Left kidney (tissue), 1 donor: ENCODE measurements at regions not wholly inside any gene's neighbourhood (a gene's known extent, or its start where the extent isn't known, plus 50 kb on each side); places are given as distances from the start of the nearest gene placed in this dataset.

ENCODE experiments used
- DNase-seq: peaks from one replicate; pipeline ENCODE4 v3.0.0-alpha.2; 2013

DNA sequence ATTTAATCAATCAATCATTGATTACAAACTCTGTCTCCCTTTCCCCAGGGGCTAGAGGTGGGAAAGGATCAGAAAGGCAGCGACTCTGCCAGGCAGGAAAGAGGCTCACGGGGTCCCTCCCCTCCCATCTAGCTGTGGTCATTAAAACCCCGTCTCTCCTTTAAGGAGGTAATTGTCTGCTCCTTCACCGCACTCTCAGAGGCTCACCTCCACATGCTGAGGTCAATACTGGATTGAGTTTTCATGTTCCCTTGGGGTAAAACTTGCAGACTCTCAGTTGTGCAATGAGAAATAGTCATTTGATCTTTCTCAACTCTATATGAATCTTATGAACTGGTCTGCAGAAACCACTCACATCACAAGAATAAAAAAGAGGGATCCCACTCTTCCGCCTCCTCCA, 368.8 kb downstream of the ADRA2A start:
- DNase-seq = no peak

- DNase-seq = no peak
Measured at GRCh38 chr10:111446966-111447365, 370.1 kb downstream of the ADRA2A start.

- no peak for DNase-seq
Measured at GRCh38 chr10:111452153-111452552, 375.3 kb downstream of the ADRA2A start.

DNA sequence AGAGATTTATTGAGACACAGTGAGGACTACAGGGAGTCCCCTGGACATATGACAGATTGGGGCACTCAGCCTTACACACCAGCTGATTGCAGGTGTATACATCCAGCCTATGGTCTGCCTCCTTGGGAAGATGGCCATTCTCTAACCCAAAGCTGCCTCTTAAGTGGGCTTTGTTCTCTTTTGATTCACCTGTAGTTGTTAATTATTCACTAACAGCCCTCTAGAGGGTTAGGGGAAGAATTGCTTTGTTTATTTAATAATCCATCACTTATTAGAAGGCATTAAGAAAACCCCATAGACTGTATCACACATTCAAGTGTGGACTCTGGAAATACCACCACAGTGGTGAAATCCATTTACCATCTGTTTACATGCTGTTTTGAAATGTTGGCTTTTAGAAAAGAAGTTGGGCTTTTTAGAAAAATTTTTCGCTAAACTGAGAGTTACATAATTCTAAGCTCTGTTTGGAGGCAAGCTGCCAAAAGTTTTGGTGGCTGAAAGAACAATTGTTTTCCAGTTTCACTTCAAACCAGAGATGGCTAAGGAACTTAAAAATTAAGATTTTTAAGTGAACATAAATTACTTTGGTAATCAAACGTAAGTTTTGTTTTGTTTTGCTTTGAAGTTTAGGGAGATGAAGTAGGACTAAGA, 379.1 kb downstream of the ADRA2A start:
- DNase-seq = no peak

- DNase-seq = no peak
Measured at GRCh38 chr10:111458256-111458655, 381.4 kb downstream of the ADRA2A start.

DNA sequence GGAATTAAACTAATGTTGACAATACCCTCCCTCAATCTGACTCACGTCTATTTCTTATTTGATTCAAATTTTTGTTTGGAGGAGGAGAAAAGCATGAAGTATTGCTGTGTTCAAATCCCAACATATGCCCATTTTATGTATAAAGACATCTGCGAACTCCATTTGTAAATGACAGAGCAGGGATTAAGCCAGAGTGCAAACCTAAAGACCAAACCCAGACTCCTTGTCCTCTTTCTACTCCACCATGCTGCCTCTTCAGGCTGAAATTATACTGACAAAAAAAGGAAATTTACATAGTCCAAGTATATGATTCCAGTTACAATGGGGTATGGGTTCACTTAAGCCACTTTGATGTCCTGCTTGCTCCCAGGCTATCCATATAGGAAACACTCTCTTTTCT, 383.1 kb downstream of the ADRA2A start:
- DNase-seq = no peak

DNA sequence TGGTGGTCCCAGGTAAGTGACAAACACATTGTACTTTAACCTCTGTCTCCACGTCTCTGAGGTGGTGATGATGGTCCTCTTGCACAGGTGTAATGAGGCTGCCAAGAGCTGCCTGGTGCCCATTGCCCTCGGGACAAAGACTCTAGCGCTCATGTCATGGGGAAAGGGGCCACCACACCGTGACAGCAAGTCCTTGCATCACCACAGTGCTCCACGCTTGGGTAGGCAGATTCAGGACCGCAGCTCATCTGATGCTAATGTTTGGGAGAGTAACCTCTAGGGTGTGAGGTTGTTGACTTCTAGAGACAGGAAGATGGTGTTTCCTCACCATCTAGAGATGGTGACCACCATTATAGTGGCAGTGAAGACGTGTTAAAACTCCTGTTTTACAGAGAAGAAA, 395.6 kb downstream of the ADRA2A start:
- DNase-seq = no peak

DNA sequence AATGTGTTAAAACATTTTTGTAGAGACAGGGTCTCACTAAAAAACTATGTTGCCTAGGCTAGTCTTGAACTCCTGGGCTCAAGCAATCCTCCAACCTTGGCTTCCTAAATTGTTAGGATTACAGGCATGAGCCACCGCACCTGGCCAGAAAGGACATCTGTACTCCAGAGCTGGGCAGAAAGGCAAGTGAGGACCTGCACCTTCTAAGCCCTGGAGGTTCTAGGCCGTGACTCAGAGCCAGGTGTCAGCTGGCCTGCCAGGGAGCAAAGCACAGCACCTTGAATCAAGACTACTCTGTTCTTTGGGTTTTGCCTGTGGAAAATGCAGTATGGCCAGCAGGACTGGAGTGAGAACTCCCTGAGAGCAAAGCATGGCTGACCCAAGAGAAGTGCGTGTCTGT, 396.5 kb downstream of the ADRA2A start:
- DNase-seq = no peak

DNA sequence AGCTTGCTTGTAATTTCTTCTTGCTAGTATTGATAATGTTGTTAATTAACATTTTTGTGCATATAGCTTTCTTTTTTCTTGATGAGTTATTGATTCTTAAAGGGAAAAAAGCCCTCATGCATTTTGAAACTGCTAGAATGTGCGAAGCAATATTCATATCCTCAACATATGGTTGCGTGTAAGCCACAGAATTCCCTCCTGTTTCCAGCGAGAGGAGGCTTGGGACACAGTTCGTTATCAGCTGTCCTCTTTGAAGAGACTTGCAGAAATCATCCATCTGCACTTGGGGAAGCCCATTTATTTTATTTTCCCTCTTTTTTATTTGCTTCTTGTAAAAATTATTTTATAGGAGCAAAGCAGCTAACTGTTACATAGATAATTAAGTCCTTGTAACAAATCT, 398.0 kb downstream of the ADRA2A start:
- no peak for DNase-seq

DNA sequence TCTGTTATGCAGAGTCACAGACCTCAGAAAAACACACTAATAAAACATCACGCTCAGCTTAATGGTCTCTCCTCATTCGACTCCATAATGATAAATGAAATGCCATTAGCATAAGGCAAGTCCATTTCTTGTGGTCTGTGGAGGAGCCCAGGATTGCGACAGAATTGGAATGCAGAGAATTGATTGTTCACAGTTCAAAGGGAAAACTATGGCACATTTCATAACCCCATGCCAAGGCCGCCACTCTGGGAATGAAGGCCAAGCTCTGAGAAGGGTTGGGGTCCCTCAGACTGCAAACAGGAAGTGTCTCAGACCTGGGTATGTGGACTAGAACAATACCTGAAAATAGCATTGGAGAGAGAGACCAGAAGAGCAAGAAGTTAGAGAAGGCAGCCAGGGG, 398.9 kb downstream of the ADRA2A start:
- DNase-seq = no peak

GRCh38 chr10:111478651-111479050, 401.8 kb downstream of the ADRA2A start:
- DNase-seq = no peak

DNA sequence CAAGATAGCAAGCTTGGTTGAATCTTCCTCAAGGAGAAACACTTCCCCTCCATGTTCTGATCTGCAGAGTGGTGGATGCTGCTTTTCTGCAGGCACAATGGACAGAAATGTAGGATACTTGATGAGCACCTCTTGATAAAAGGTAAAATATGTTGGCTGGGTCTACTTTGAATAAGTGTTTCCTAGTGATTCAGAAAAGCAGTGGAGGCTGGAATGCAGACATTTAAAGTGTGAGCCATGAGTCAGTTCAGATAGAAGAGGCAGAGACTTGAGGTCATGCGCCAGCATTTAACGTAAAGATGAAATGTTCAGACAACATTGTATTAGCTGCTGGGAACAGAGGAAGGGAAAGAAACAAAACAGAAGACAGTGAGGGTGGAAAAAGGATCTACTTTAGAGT, 403.1 kb downstream of the ADRA2A start:
- DNase-seq = no peak

DNA sequence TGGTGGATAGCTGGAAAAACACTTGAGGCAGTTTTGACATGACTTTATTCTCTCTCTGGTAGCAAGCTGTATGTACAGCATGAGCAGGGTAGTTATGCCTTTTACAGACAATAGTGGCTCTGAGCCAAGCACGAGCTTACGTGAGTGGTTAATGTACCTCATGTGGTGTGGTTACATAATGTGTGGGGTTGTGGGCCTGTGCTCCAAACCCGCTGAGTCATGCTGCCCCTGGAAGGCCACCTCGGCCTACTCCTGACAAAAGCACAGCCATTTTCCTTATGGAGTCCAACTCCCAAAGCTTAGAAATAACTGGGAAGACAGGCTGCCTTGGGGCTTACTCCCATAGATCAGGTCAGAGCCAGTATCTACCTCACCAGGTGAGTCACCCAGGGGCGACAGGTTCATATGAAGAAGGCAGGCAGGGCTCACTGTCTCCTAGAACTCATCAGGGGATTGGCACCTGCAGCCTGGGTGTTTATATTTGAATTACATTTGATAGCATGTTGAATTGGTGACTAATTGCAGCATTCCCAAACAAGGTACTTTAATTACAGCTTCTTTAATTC, 404.5 kb downstream of the ADRA2A start:
- no peak for DNase-seq

DNA sequence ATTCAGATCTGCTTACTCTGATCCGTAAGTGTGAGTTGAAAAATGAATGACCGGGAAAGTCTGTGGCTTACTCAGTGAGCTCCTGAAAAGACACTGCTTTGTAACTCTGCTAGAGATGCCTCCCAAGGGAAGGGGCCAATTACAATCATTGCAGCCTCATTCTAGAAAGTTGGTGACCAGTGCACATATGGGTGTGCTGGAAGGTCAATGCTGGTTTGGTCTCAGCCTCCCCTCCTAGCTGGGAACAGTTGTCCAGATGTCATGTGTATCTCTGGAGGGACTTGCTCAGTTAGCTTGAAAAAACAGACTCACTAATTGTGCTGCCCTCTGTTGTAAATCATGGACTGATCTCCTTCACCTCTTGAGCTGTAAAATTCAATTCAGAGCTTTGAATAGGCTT, 405.0 kb downstream of the ADRA2A start:
- peak; percentile 24 for DNase-seq

GRCh38 chr10:111482621-111483216, 405.9 kb downstream of the ADRA2A start:
- no peak for DNase-seq

- no peak for DNase-seq
Measured at GRCh38 chr10:111485767-111486166, 408.9 kb downstream of the ADRA2A start.

DNA sequence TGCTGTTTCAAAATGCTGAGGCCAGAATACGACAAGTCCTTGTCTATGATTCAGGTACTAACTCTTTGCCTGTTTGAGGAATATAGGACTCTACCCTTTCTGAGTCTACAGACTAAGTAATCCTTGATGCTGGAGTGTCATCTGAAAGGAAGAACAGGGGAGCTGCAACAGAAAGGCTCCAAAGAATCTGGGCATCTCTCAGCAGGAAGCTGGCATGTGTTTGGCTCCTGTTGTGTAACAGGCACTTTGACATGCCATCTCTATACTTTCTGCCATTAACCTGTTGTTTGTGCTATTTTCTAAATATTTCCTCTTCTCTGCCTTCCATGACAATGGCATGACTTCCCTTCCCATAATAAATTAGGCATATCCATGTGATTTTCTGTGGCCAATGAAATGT, 409.5 kb downstream of the ADRA2A start:
- DNase-seq = no peak

- DNase-seq = no peak
Measured at GRCh38 chr10:111488668-111489067, 411.8 kb downstream of the ADRA2A start.

GRCh38 chr10:111491154-111491553, 414.3 kb downstream of the ADRA2A start:
- DNase-seq = no peak

DNA sequence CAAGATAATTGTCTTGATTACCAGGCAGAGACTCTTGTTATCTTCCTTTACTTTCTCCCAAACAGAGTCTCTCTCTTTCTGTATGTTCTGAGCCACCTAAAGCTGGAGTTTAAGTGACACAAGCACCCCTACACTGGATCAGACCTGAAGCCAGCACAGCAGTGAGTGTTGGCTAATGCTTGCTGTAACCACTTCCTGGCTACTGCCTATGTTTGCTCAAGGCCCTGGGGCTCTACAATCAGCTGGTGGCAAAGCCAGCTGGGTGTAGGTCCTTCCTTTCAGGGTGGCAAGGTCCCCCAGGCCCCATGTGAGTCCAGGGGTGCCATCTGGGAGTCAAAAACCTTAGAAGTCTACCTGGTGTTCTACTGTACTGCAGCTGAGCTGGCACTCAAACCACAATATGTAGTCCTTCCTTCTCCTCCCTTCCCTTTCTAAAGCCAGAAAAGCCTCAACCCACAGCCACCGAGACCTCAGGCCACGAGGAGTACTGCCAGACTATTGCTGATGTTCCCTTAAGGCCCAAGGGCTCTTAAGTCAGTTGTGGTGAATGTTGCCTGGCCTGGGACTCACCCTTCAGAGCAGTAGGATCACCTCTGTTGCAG, 416.3 kb downstream of the ADRA2A start:
- no peak for DNase-seq

DNA sequence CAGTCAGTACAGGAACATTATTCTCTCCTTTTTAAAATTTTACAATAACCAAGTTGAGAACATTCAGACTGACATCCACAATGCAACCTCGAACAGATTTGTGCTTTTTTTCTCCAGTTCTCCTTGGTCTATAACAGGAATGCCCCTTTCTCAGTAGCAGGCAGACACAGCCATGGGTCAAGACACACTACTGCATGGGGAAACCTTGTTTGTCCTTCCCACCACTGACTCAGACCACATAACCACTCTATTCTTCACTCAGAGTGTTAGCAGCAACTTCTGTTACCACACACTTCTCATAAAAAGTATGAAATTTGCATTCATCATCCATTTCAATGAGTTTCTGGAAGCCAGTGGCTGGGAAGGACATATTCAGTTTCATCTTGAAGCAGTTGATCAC, 421.7 kb downstream of the ADRA2A start:
- DNase-seq = no peak

GRCh38 chr10:111504376-111504775, 427.5 kb downstream of the ADRA2A start:
- no peak for DNase-seq

DNA sequence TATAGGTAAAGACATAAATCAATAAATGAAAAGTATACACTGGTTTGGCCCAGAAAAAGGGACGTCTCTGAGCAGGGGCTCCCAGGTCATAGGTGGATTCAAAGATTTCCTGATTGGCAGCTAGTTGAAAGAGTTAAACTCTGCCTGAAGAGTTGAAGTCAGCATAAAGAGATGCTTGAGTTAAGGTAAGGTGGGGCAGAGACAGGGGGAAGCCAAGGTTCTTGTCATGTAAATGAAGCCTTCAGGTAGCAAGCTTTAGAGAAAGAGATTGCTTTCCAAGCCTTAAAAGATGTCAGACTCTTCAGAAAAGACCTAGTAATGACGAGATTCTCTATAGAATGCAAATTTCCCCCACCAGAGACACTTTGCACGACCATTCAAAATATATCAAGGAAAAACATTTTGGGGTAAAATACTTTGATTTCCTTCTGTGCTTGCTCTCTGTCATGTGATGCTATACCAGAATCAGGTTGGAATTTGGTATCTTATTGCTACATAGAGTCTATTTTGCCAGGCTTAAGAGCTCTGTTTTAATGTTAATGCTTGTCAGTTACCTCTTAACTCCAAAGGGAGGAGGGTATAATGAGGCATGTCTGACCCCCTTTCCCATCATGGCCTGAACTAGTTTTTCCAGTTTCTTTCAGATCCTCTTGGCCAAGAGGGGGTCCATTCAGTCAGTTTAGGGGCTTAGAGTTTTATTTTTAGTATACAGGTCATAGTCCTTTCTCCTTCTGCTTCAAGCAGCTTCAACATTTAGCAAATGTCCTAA, 429.6 kb downstream of the ADRA2A start:
- DNase-seq = no peak
